NB4 (cell line): ENCODE measurements at regions not wholly inside any gene's neighbourhood (a gene's known extent, or its start where the extent isn't known, plus 50 kb on each side); places are given as distances from the start of the nearest gene placed in this dataset.

Source experiments
- CTCF ChIP-seq: IDR thresholded peaks from one replicate; pipeline ENCODE4 v1.5.1; 2012; ENCODE audit warnings: low read depth, low read length
- MAX ChIP-seq: IDR thresholded peaks from 2 replicates; pipeline ENCODE4 v1.6.1; 2011; ENCODE audit warnings: low read depth, low read length
- MYC ChIP-seq: IDR thresholded peaks from 2 replicates; pipeline ENCODE4 v1.6.1; 2011; ENCODE audit warnings: low read depth, low read length
- POLR2A ChIP-seq: IDR thresholded peaks from 2 replicates; pipeline ENCODE4 v1.6.1; 2011; ENCODE audit warnings: mild to moderate bottlenecking; ENCODE audit not compliant: insufficient read length; ENCODE audit errors: extremely low read depth

- TF ChIP-seq MYC (no peak), CTCF (no peak), POLR2A (no peak), MAX (no peak)
Observed at GRCh38 chr19:30862876-30863275, 486.4 kb downstream of the TSHZ3 start.
